Adrenal gland (tissue), 9 donors: ENCODE measurements at regions not wholly inside any gene's neighbourhood (a gene's known extent, or its start where the extent isn't known, plus 50 kb on each side); places are given as distances from the start of the nearest gene placed in this dataset.
"Not testable (repeated sequence)": the region's sequence is repeated elsewhere in the genome, so short reads cannot be mapped to it uniquely, and the experiment has no call there.

ENCODE experiments used
- DNase-seq, 7 donors: peaks; one replicate each; pipeline ENCODE4 v3.0.0-alpha.2; 2019 to 2020
- H3K27ac ChIP-seq, 5 donors: fragments of 200-600 bp; sonication (generic) in 4 of 5; 1 replicate in 3 of 5; 2 replicates in 2 of 5; pipeline versions ENCODE4 v1.5.1 to v1.8.0; 2016 to 2020; ENCODE audit warnings: mild to moderate bottlenecking in 1 of 5
- H3K27me3 ChIP-seq: fragments of 200-600 bp; 2 replicates; pipeline ENCODE4 v1.8.0; 2021
- H3K36me3 ChIP-seq, 2 donors: fragments of 200-600 bp; replicated peaks in 1 of 2; 1 replicate in 1 of 2; 2 replicates in 1 of 2; pipeline versions ENCODE4 v1.5.1 to v1.8.0; 2018 to 2022
- H3K4me1 ChIP-seq, 2 donors: fragments of 200-600 bp; replicated peaks in 1 of 2; 1 replicate in 1 of 2; 2 replicates in 1 of 2; pipeline versions ENCODE4 v1.5.1 to v1.8.0; 2018 to 2021
- H3K4me3 ChIP-seq, 4 donors: fragments of 200-600 bp; sonication (generic) in 3 of 4; one replicate each; pipeline ENCODE4 v1.5.1; 2016 to 2018
- H3K9me3 ChIP-seq, 3 donors: fragments of 200-600 bp; sonication (generic) in 1 of 3; replicated peaks in 1 of 3; 1 replicate in 2 of 3; 2 replicates in 1 of 3; pipeline versions ENCODE4 v1.5.1 to v1.8.0; 2016 to 2021
- CTCF ChIP-seq, 6 experiments: fragments of 450-650 bp in 4 of 6; fragments of 200-600 bp in 2 of 6; sonication (generic) in 1 of 6; IDR thresholded peaks; 1 replicate in 5 of 6; 2 replicates in 1 of 6; pipeline versions ENCODE4 v1.5.1 to v1.8.0; 2016 to 2021; ENCODE audit warnings: antibody characterized with exemption in 6 of 6, mild to moderate bottlenecking in 2 of 6, moderate library complexity in 1 of 6
- POLR2A ChIP-seq, 2 donors: fragments of 450-650 bp; IDR thresholded peaks; one replicate each; pipeline ENCODE4 v1.6.1; 2017; ENCODE audit warnings: antibody characterized with exemption in 2 of 2, mild to moderate bottlenecking in 2 of 2, moderate library complexity in 1 of 2
- WGBS, 4 donors: extraction: QIAGEN DNeasy Blood & Tissue Kit in 2 of 4; methylation state at CpG; one replicate each; pipeline versions ENCODE4 v1.1.5 to v1.1.7; 2013 to 2017; 5-methylcytosine and 5-hydroxymethylcytosine counted together
- intact Hi-C, 2 donors: fragments of 100-400 bp; cut with DNase I; formaldehyde crosslinking; loops; one replicate each; pipeline versions ENCODE4 v1.14.1 to v1.15.0; 2022 to 2023
- donor health status: healthy with polysubstance abuse.
- donor health status: Bipolar disorder and iron deficiency.
- donor health status: DM: yes; HTN: yes; CAD: no.
- donor health status: DM: no; HTN: no; CAD: no.
- donor health status: DM: no; HTN: no; CAD: no.

GRCh38 chr3:5917932-5918331, 730.4 kb downstream of the EDEM1 start:
- Histone ChIP-seq H3K27me3 (no peaks in the 10 kb centered on the region), H3K4me3 (no peak overlapping the region), H3K36me3 (no peaks in the 10 kb centered on the region), H3K4me1 (no peaks in the 10 kb centered on the region), H3K9me3 (no peaks in the 10 kb centered on the region), H3K27ac (no peak overlapping the region)
- 90 to 95% (median 90%) methylated on average over 9 of the region's 9 CpGs for WGBS, 4 donors
- intact Hi-C loops = no loop called here
- TF ChIP-seq CTCF (IDR thresholded peaks at IDR 0.05) (no peak), POLR2A (IDR thresholded peaks at IDR 0.05) (no peak)
- no peak for DNase-seq

GRCh38 chr3:5918626-5919025, 731.1 kb downstream of the EDEM1 start:
- H3K27me3 ChIP-seq = no peaks in the 10 kb centered on the region
- TF ChIP-seq CTCF (IDR thresholded peaks at IDR 0.05) = no peak
- no peak for TF ChIP-seq POLR2A (IDR thresholded peaks at IDR 0.05)
- intact Hi-C loops = no loop called here
- H3K4me1 ChIP-seq = no peaks in the 10 kb centered on the region
- 70 to 80% (median 75%) methylated on average over 7 of the region's 7 CpGs for WGBS, 4 donors
- H3K4me3 ChIP-seq = no peak overlapping the region
- no peak for DNase-seq
- no peaks in the 10 kb centered on the region for H3K9me3 ChIP-seq
- H3K27ac ChIP-seq = no peak overlapping the region
- H3K36me3 ChIP-seq = no peaks in the 10 kb centered on the region

- Histone ChIP-seq H3K4me3 (no peak overlapping the region), H3K9me3 (no peaks in the 10 kb centered on the region), H3K4me1 (no peaks in the 10 kb centered on the region), H3K27ac (no peak overlapping the region), H3K27me3 (no peaks in the 10 kb centered on the region), H3K36me3 (no peaks in the 10 kb centered on the region)
- intact Hi-C loops = no loop called here
- no peak for DNase-seq
- TF ChIP-seq CTCF (IDR thresholded peaks at IDR 0.05) (no peak), POLR2A (IDR thresholded peaks at IDR 0.05) (no peak)
- WGBS, 4 donors = 78 to 89% (median 85%) methylated on average over 6 to 7 of the region's 7 CpGs
These were observed 741.5 kb downstream of the EDEM1 start for GRCh38 chr3:5929027-5929426.

- H3K36me3 ChIP-seq, H3K27ac ChIP-seq, H3K4me3 ChIP-seq, DNase-seq, H3K4me1 ChIP-seq, H3K9me3 ChIP-seq, intact Hi-C loops, H3K27me3 ChIP-seq: not testable (repeated sequence)
- 44 to 79% (median 71%) methylated on average over 3 to 4 of the region's 4 CpGs for WGBS, 4 donors
These were observed 756.6 kb downstream of the EDEM1 start for GRCh38 chr3:5944061-5944460.

- H3K4me1 ChIP-seq = no peaks in the 10 kb centered on the region
- intact Hi-C loops = no loop called here
- no peaks in the 10 kb centered on the region for H3K27me3 ChIP-seq
- no peak overlapping the region for H3K27ac ChIP-seq
- no peak overlapping the region for H3K4me3 ChIP-seq
- no peaks in the 10 kb centered on the region for H3K9me3 ChIP-seq
- DNase-seq = no peak
- no peaks in the 10 kb centered on the region for H3K36me3 ChIP-seq
- no peak for TF ChIP-seq POLR2A (IDR thresholded peaks at IDR 0.05)
- no peak for TF ChIP-seq CTCF (IDR thresholded peaks at IDR 0.05)
- 86 to 93% (median 92%) methylated on average over 1 of the region's 1 CpG for WGBS, 4 donors
These were observed 760.6 kb downstream of the EDEM1 start for GRCh38 chr3:5948084-5948483.
